ENCODE measurements at regions not wholly inside any gene's neighbourhood (a gene's known extent, or its start where the extent isn't known, plus 50 kb on each side); places are given as distances from the start of the nearest gene placed in this dataset.

- intact Hi-C loops (cut with DNase I), result no loop called here
- TF ChIP-seq POLR2A (IDR thresholded peaks at IDR 0.05) (no peak), POLR2AphosphoS5 (IDR thresholded peaks at IDR 0.05) (no peak)
- TF ChIP-seq, protein P1, sequence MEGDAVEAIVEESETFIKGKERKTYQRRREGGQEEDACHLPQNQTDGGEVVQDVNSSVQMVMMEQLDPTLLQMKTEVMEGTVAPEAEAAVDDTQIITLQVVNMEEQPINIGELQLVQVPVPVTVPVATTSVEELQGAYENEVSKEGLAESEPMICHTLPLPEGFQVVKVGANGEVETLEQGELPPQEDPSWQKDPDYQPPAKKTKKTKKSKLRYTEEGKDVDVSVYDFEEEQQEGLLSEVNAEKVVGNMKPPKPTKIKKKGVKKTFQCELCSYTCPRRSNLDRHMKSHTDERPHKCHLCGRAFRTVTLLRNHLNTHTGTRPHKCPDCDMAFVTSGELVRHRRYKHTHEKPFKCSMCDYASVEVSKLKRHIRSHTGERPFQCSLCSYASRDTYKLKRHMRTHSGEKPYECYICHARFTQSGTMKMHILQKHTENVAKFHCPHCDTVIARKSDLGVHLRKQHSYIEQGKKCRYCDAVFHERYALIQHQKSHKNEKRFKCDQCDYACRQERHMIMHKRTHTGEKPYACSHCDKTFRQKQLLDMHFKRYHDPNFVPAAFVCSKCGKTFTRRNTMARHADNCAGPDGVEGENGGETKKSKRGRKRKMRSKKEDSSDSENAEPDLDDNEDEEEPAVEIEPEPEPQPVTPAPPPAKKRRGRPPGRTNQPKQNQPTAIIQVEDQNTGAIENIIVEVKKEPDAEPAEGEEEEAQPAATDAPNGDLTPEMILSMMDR (IDR thresholded peaks at IDR 0.05), result no peak
- WGBS, result 88% methylated on average over 6 of the region's 6 CpGs
Observed at GRCh38 chr18:55079067-55079466, 119.8 kb upstream of the CCDC68 start.

GRCh38 chr18:55078303-55078932, 119.2 kb upstream of the CCDC68 start:
- H3K27ac ChIP-seq, result no peak overlapping the region
- H3K36me3 ChIP-seq, result no peaks in the 10 kb centered on the region
- no peak for DNase-seq (ENCODE audit: low spot score)
- no peaks in the 10 kb centered on the region for H3K9me3 ChIP-seq
- no peaks in the 10 kb centered on the region for H3K27me3 ChIP-seq (replicated peaks; ENCODE audit: insufficient read depth)
- TF ChIP-seq POLR2AphosphoS5 (IDR thresholded peaks at IDR 0.05) (no peak), POLR2A (IDR thresholded peaks at IDR 0.05) (no peak)
- TF ChIP-seq, protein P1 (IDR thresholded peaks at IDR 0.05), result no peak
- intact Hi-C loops (cut with DNase I), result no loop called here
- H3K4me1 ChIP-seq (replicated peaks), result no peaks in the 10 kb centered on the region
- H3K4me3 ChIP-seq, result no peak overlapping the region
- 54% methylated on average over 8 of the region's 8 CpGs for WGBS

More at GRCh38 chr18:55079067-55079466, 119.8 kb upstream of the CCDC68 start:
- Histone ChIP-seq H3K27ac (no peak overlapping the region), H3K4me1 (replicated peaks) (no peaks in the 10 kb centered on the region), H3K27me3 (replicated peaks; ENCODE audit: insufficient read depth) (no peaks in the 10 kb centered on the region), H3K9me3 (no peaks in the 10 kb centered on the region), H3K4me3 (no peak overlapping the region), H3K36me3 (no peaks in the 10 kb centered on the region)
- no peak for DNase-seq (ENCODE audit: low spot score)

DNA sequence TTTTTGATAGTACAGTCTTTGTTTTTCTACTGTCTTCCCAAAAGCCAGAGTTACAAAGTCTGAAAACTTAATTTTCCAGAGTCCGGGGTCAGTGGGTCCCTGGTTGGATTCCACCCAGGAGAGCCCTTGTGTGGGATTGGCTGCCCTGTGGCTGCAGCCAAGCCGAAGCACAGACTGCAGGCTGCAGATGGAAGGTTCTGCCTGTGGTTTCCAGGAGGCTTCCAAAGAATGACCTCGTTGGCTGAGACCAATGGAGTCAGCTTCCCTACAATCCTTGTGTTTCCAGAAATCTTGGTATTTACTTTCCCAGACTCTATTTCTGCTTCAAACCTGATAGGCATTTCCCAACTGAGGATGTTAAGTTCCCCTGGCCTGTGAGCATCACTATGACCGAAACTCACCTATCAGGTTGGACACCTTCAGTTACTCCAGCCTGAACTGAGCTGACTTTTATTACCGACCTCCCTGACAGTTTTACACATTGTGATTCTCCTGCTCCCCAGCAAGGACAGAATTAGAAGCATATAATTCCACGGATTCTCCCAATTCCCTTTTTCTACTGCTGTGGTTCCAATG, 117.5 kb upstream of the CCDC68 start:
- no peaks in the 10 kb centered on the region for H3K4me1 ChIP-seq (replicated peaks)
- no peak overlapping the region for H3K27ac ChIP-seq
- H3K4me3 ChIP-seq, result no peak overlapping the region
- no peaks in the 10 kb centered on the region for H3K36me3 ChIP-seq
- DNase-seq (ENCODE audit: low spot score), result no peak
- H3K9me3 ChIP-seq, result no peaks in the 10 kb centered on the region
- no peaks in the 10 kb centered on the region for H3K27me3 ChIP-seq (replicated peaks; ENCODE audit: insufficient read depth)
- intact Hi-C loops (cut with DNase I), result no loop called here
- 60% methylated on average over 6 of the region's 6 CpGs for WGBS
- TF ChIP-seq POLR2A (IDR thresholded peaks at IDR 0.05), result no peak
- no peak for TF ChIP-seq POLR2AphosphoS5 (IDR thresholded peaks at IDR 0.05)
- TF ChIP-seq, protein P1 (IDR thresholded peaks at IDR 0.05), result no peak

- H3K36me3 ChIP-seq, result no peaks in the 10 kb centered on the region
- H3K4me3 ChIP-seq, result no peak overlapping the region
- DNase-seq (ENCODE audit: low spot score), result no peak
- intact Hi-C loops (cut with DNase I), result no loop called here
- no peak overlapping the region for H3K27ac ChIP-seq
- TF ChIP-seq POLR2AphosphoS5 (IDR thresholded peaks at IDR 0.05) (no peak), POLR2A (IDR thresholded peaks at IDR 0.05) (no peak)
- TF ChIP-seq, protein P1 (IDR thresholded peaks at IDR 0.05), result no peak
- H3K9me3 ChIP-seq, result no peaks in the 10 kb centered on the region
- no peaks in the 10 kb centered on the region for H3K27me3 ChIP-seq (replicated peaks; ENCODE audit: insufficient read depth)
- H3K4me1 ChIP-seq (replicated peaks), result no peaks in the 10 kb centered on the region
Observed at GRCh38 chr18:55073834-55074233, 114.6 kb upstream of the CCDC68 start.

GRCh38 chr18:55073116-55073515, 113.9 kb upstream of the CCDC68 start:
- no peak for DNase-seq (ENCODE audit: low spot score)
- 92% methylated on average over 4 of the region's 4 CpGs for WGBS
- intact Hi-C loops (cut with DNase I), result no loop called here

More at GRCh38 chr18:55073116-55073515, 113.9 kb upstream of the CCDC68 start:
- no peaks in the 10 kb centered on the region for H3K27me3 ChIP-seq (replicated peaks; ENCODE audit: insufficient read depth)
- no peak overlapping the region for H3K27ac ChIP-seq
- no peaks in the 10 kb centered on the region for H3K4me1 ChIP-seq (replicated peaks)
- H3K36me3 ChIP-seq, result no peaks in the 10 kb centered on the region
- H3K9me3 ChIP-seq, result no peaks in the 10 kb centered on the region
- no peak overlapping the region for H3K4me3 ChIP-seq
- TF ChIP-seq POLR2A (IDR thresholded peaks at IDR 0.05), result no peak
- TF ChIP-seq, protein P1 (IDR thresholded peaks at IDR 0.05), result no peak
- no peak for TF ChIP-seq POLR2AphosphoS5 (IDR thresholded peaks at IDR 0.05)

Measured in prostate gland (tissue), 2 donors.